Progenitor cell of endocrine pancreas (in vitro differentiated cells): ENCODE measurements at regions not wholly inside any gene's neighbourhood (a gene's known extent, or its start where the extent isn't known, plus 50 kb on each side); places are given as distances from the start of the nearest gene placed in this dataset.

ENCODE experiments used
- DNase-seq: peaks from one replicate; pipeline ENCODE4 v3.0.0; 2021; ENCODE audit warnings: low spot score; ENCODE audit not compliant: unreplicated experiment
- H3K27ac Mint-ChIP-seq: 2 replicates; pipeline ENCODE4 v1.8.0; 2021; ENCODE audit warnings: mild to moderate bottlenecking, moderate library complexity, mixed read lengths
- H3K27me3 Mint-ChIP-seq: 2 replicates; pipeline ENCODE4 v1.8.0; 2021; ENCODE audit warnings: mixed read lengths
- H3K36me3 Mint-ChIP-seq: 2 replicates; pipeline ENCODE4 v1.8.0; 2022; ENCODE audit warnings: mixed read lengths; ENCODE audit not compliant: insufficient read depth
- H3K4me1 Mint-ChIP-seq: 2 replicates; pipeline ENCODE4 v1.8.0; 2021; ENCODE audit warnings: low read depth, mixed read lengths
- H3K4me3 Mint-ChIP-seq: 2 replicates; pipeline ENCODE4 v1.8.0; 2021; ENCODE audit warnings: low read depth, mild to moderate bottlenecking, moderate library complexity, mixed read lengths
- H3K9me3 Mint-ChIP-seq: 2 replicates; pipeline ENCODE4 v1.8.0; 2021; ENCODE audit warnings: low read depth, mixed read lengths
- CTCF ChIP-seq: fragments of 200-600 bp; sonication (generic); IDR thresholded peaks from one replicate; pipeline ENCODE4 v1.5.0; 2021; ENCODE audit warnings: antibody characterized with exemption, mild to moderate bottlenecking; ENCODE audit not compliant: unreplicated experiment

GRCh38 chr6:91330896-91331295 is 744.0 kb upstream of the MAP3K7 start:
- no peak overlapping the region for H3K27ac Mint-ChIP-seq
- no peak for TF ChIP-seq CTCF
- no peaks in the 10 kb centered on the region for H3K9me3 Mint-ChIP-seq
- no peak for DNase-seq
- H3K4me3 Mint-ChIP-seq = no peak overlapping the region
- H3K36me3 Mint-ChIP-seq = no peaks in the 10 kb centered on the region
- no peaks in the 10 kb centered on the region for H3K4me1 Mint-ChIP-seq
- no peaks in the 10 kb centered on the region for H3K27me3 Mint-ChIP-seq

DNA sequence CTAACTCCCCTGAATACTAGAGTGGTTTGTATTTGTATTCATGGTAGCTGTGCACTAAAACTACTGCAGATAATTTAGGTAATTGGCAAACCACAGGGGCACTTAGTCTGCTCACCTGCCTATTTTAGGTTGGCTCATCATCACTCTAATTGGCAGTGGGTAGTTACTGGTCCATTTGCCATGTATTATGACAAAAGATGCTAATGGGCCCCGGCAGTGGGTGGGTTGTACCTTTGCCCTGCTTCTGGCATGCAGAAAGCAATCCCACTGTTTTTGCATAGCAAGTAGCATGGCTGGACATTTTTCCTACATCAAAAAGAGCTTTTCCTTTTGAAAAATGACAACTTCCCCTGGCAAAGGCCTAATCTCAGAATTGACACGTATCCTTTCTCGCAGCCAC is 741.4 kb upstream of the MAP3K7 start:
- H3K27me3 Mint-ChIP-seq = no peaks in the 10 kb centered on the region
- no peak overlapping the region for H3K4me3 Mint-ChIP-seq
- H3K36me3 Mint-ChIP-seq = no peaks in the 10 kb centered on the region
- TF ChIP-seq CTCF = no peak
- DNase-seq = no peak
- no peak overlapping the region for H3K27ac Mint-ChIP-seq
- H3K9me3 Mint-ChIP-seq = no peaks in the 10 kb centered on the region
- H3K4me1 Mint-ChIP-seq = no peaks in the 10 kb centered on the region

GRCh38 chr6:91324711-91325110 is 737.8 kb upstream of the MAP3K7 start:
- H3K4me3 Mint-ChIP-seq = no peak overlapping the region
- H3K27ac Mint-ChIP-seq = no peak overlapping the region
- no peaks in the 10 kb centered on the region for H3K27me3 Mint-ChIP-seq
- H3K36me3 Mint-ChIP-seq = no peaks in the 10 kb centered on the region
- no peak for TF ChIP-seq CTCF
- no peaks in the 10 kb centered on the region for H3K4me1 Mint-ChIP-seq
- no peak for DNase-seq
- no peaks in the 10 kb centered on the region for H3K9me3 Mint-ChIP-seq

DNA sequence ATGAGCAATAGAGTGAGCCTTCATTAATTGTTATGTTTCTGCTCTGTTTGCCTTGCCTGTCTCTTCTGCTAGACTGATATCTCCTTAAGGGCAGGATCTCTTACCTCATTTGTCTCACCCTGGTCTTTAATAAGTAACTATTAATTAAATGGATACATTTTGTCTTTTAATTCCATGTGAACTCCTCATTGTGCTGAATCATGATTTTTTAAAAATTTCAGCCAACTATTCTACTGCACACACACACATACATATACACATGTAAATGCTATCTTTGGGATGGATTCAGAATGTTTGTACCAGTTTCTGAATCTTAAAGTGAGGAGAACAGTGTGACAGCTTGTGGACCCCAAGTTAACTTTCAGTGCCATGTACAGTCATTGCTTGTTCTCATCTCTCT is 731.1 kb upstream of the MAP3K7 start:
- H3K4me3 Mint-ChIP-seq = no peak overlapping the region
- H3K27me3 Mint-ChIP-seq = no peaks in the 10 kb centered on the region
- no peaks in the 10 kb centered on the region for H3K36me3 Mint-ChIP-seq
- DNase-seq = no peak
- H3K27ac Mint-ChIP-seq = no peak overlapping the region
- H3K4me1 Mint-ChIP-seq = no peaks in the 10 kb centered on the region
- TF ChIP-seq CTCF = no peak
- H3K9me3 Mint-ChIP-seq = no peaks in the 10 kb centered on the region

DNA sequence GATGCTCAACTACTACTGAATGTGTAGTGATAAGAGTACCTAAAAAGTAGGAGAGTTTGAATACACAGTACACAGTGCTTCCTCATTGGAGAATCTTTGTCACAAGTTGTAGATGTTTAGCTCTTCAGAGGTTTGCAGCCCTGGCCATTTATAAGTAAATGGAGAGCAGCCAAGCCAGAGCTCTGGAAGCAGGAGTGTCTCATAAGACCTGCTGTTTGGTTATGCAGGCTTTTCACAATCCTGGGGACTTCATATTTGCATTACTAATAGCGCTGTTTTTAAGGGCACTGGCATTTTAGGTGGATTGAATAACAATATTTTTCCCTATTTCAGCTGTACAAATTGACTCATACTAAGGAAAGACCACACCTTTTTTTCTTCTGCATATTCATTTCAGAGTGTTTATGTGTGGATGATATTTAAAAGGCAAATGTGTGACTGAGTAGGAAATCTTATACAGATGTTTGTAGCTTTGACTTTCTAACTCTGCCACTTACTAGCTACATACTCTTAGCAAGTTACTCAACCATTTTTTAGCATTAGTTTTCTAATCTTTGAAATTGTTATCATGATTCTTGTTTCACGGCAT is 730.5 kb upstream of the MAP3K7 start:
- H3K27ac Mint-ChIP-seq = no peak overlapping the region
- no peak for TF ChIP-seq CTCF
- H3K9me3 Mint-ChIP-seq = no peaks in the 10 kb centered on the region
- H3K4me3 Mint-ChIP-seq = no peak overlapping the region
- no peaks in the 10 kb centered on the region for H3K36me3 Mint-ChIP-seq
- no peaks in the 10 kb centered on the region for H3K27me3 Mint-ChIP-seq
- DNase-seq = no peak
- no peaks in the 10 kb centered on the region for H3K4me1 Mint-ChIP-seq
